Neutrophil (primary cell): ENCODE measurements at regions not wholly inside any gene's neighbourhood (a gene's known extent, or its start where the extent isn't known, plus 50 kb on each side); places are given as distances from the start of the nearest gene placed in this dataset.

Experiments
- H3K27ac ChIP-seq: fragments of 200-600 bp; sonication (generic); 2 replicates; pipeline ENCODE4 v1.5.1; 2016; ENCODE audit warnings: mild to moderate bottlenecking, moderate library complexity
- H3K27me3 ChIP-seq: fragments of 200-600 bp; sonication (generic); 2 replicates; pipeline ENCODE4 v1.6.0; 2016; ENCODE audit warnings: mild to moderate bottlenecking
- H3K36me3 ChIP-seq: fragments of 200-600 bp; sonication (generic); 2 replicates; pipeline ENCODE4 v1.5.1; 2017
- H3K4me1 ChIP-seq, 2 experiments: fragments of 200-600 bp in 1 of 2; sonication (generic) in 1 of 2; 1 replicate in 1 of 2; 2 replicates in 1 of 2; pipeline versions ENCODE4 v1.5.1 to v1.6.1; 2013 to 2016; ENCODE audit warnings: low read depth in 1 of 2, low read length in 1 of 2, mild to moderate bottlenecking in 1 of 2, moderate library complexity in 1 of 2; ENCODE audit not compliant: control insufficient read depth in 1 of 2, insufficient read depth in 1 of 2
- H3K4me3 ChIP-seq, 2 experiments: fragments of 200-600 bp in 1 of 2; sonication (generic) in 1 of 2; 1 replicate in 1 of 2; 2 replicates in 1 of 2; pipeline ENCODE4 v1.5.1; 2013 to 2016; ENCODE audit warnings: low read depth in 1 of 2, low read length in 1 of 2, mild to moderate bottlenecking in 1 of 2, moderate library complexity in 1 of 2
- H3K9me3 ChIP-seq: fragments of 200-600 bp; sonication (generic); 2 replicates; pipeline ENCODE4 v1.5.1; 2016
- CTCF ChIP-seq: fragments of 200-600 bp; sonication (generic); IDR thresholded peaks from 2 replicates; pipeline ENCODE4 v1.5.1; 2016; ENCODE audit warnings: antibody characterized with exemption

DNA sequence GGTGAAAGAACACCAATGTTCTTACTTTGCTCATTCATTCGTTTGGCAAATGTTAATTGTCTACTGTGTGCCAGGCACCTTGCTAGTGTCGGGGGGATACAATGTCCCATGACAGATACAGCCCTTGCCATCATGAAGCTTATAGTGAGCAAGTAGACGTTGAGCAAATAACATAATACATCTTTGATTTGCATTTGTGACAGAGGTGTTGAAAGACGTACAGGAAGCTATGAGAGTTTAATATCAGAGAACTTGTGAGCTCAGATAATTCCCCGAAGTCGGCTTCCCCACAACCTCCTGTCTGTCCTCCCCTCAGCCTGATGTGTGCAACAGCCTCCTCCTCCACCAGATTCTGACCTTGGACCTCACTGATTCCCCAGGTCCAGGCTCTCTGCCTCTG is 138.0 kb upstream of the SDK2 start:
- Histone ChIP-seq H3K27me3 (peaks cover 49% of the 10 kb centered on the region), H3K4me3 (no peak overlapping the region), H3K27ac (no peak overlapping the region), H3K9me3 (no peaks in the 10 kb centered on the region), H3K4me1 (no peaks in the 10 kb centered on the region), H3K36me3 (no peaks in the 10 kb centered on the region)
- TF ChIP-seq CTCF = no peak

GRCh38 chr17:73782641-73783381 is 138.6 kb upstream of the SDK2 start:
- Histone ChIP-seq H3K36me3 (no peaks in the 10 kb centered on the region), H3K9me3 (no peaks in the 10 kb centered on the region), H3K4me1 (no peaks in the 10 kb centered on the region), H3K4me3 (no peak overlapping the region), H3K27ac (no peak overlapping the region), H3K27me3 (peaks cover 53% of the 10 kb centered on the region)
- no peak for TF ChIP-seq CTCF

GRCh38 chr17:73783382-73783766 is 139.1 kb upstream of the SDK2 start:
- H3K36me3 ChIP-seq = no peaks in the 10 kb centered on the region
- peaks cover 57% of the 10 kb centered on the region for H3K27me3 ChIP-seq
- no peaks in the 10 kb centered on the region for H3K9me3 ChIP-seq
- H3K4me1 ChIP-seq = no peaks in the 10 kb centered on the region
- no peak overlapping the region for H3K27ac ChIP-seq
- no peak overlapping the region for H3K4me3 ChIP-seq
- no peak for TF ChIP-seq CTCF

GRCh38 chr17:73783945-73784603 is 139.8 kb upstream of the SDK2 start:
- no peak overlapping the region for H3K27ac ChIP-seq
- H3K4me3 ChIP-seq = no peak overlapping the region
- H3K4me1 ChIP-seq = no peaks in the 10 kb centered on the region
- H3K27me3 ChIP-seq = peaks cover 57% of the 10 kb centered on the region
- no peak for TF ChIP-seq CTCF
- no peaks in the 10 kb centered on the region for H3K36me3 ChIP-seq
- H3K9me3 ChIP-seq = no peaks in the 10 kb centered on the region

- Histone ChIP-seq H3K4me3 (no peak overlapping the region), H3K27me3 (peaks cover 57% of the 10 kb centered on the region), H3K36me3 (no peaks in the 10 kb centered on the region), H3K4me1 (no peaks in the 10 kb centered on the region), H3K9me3 (no peaks in the 10 kb centered on the region), H3K27ac (no peak overlapping the region)
- TF ChIP-seq CTCF = no peak
These were observed 141.3 kb upstream of the SDK2 start for GRCh38 chr17:73785496-73785895.
